Lower leg skin (tissue), 3 donors: ENCODE measurements at regions not wholly inside any gene's neighbourhood (a gene's known extent, or its start where the extent isn't known, plus 50 kb on each side); places are given as distances from the start of the nearest gene placed in this dataset.

Source experiments
- POLR2A ChIP-seq, 2 donors: fragments of 450-650 bp; IDR thresholded peaks; one replicate each; pipeline ENCODE4 v1.6.1; 2016 to 2017; ENCODE audit warnings: antibody characterized with exemption in 2 of 2, mild to moderate bottlenecking in 1 of 2, moderate library complexity in 1 of 2
- TF ChIP-seq, protein P1 (sequence below), 3 donors: fragments of 450-650 bp; IDR thresholded peaks; one replicate each; pipeline ENCODE4 v1.5.1; 2016; ENCODE audit warnings: antibody characterized with exemption in 3 of 3, mild to moderate bottlenecking in 3 of 3, moderate library complexity in 2 of 3

DNA sequence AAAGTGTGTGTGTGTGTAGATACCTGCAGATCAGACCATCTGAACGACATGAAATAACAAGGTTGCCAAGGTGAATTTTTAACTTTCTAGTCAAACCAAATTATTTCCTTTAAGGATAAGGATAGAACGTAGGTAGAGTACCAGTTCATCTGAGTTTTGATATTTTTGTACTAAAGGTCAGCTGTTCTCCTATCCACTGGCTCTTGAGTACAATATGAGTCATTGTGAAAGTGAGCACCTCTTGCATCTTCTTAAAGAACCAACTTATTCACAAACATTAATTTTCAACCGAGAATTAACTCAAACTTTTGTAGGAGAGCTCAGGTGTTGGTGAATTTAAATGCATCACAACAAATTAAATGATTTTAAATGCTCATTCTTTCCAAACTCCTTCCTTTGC is 71.5 kb downstream of the IFI44 start:
- TF ChIP-seq, protein P1, sequence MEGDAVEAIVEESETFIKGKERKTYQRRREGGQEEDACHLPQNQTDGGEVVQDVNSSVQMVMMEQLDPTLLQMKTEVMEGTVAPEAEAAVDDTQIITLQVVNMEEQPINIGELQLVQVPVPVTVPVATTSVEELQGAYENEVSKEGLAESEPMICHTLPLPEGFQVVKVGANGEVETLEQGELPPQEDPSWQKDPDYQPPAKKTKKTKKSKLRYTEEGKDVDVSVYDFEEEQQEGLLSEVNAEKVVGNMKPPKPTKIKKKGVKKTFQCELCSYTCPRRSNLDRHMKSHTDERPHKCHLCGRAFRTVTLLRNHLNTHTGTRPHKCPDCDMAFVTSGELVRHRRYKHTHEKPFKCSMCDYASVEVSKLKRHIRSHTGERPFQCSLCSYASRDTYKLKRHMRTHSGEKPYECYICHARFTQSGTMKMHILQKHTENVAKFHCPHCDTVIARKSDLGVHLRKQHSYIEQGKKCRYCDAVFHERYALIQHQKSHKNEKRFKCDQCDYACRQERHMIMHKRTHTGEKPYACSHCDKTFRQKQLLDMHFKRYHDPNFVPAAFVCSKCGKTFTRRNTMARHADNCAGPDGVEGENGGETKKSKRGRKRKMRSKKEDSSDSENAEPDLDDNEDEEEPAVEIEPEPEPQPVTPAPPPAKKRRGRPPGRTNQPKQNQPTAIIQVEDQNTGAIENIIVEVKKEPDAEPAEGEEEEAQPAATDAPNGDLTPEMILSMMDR (IDR thresholded peaks at IDR 0.05) = no peak
- no peak for TF ChIP-seq POLR2A (IDR thresholded peaks at IDR 0.05)
